ENCODE measurements at regions not wholly inside any gene's neighbourhood (a gene's known extent, or its start where the extent isn't known, plus 50 kb on each side); places are given as distances from the start of the nearest gene placed in this dataset.

GRCh38 chr2:200013906-200014305 is 58.5 kb downstream of the MAIP1 start:
- DNase-seq, result no peak

DNA sequence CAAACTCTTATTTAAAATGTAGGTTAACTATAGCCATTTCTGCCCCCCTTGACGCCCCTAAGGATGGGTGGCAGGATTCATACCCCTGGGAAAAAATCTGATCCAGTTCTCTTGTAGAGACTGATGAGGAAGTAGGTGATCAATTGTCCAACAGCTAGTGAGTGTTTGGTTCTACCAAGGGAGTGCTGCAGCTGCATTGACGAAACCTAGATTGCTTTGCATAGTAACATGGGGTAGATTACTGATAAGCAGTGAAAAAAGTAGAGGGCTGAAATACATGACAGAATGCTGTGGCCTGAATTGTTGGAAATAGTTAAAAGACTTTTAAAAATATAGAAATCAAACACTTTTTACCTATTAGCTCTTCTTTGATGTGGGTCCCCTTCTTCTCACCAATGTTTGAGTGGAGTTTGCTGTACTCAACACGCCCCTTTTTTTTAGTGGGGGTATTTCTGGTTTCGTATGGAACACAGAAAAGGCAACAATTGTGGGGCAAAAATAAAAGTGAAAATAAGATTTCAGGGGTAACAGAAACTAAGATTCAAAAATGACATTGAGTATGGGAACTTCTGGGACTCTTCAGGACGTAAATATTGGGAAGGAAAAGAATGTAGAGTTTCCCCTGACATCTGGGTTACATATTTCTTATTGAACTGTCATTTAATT is 66.2 kb downstream of the MAIP1 start:
- DNase-seq, result no peak

DNA sequence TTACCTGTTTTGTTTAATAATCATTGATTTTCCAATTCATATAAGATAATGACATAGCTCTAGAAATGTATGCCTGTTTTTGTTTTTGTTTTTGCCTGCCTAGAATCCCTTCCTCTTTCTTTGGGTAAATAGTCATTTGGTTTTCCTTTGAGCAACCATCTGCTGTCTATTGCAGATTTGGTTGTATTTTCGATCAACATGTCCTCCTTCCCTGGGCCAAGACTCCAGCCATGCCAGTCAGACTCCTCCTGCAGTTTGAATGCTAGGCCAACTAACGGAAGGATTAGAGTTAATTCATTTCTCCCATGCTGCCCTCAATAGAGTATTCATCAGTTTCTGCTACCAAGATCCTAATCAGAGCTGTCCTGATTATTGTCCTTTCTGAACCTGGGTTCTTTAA is 67.1 kb downstream of the MAIP1 start:
- DNase-seq, result no peak

DNA sequence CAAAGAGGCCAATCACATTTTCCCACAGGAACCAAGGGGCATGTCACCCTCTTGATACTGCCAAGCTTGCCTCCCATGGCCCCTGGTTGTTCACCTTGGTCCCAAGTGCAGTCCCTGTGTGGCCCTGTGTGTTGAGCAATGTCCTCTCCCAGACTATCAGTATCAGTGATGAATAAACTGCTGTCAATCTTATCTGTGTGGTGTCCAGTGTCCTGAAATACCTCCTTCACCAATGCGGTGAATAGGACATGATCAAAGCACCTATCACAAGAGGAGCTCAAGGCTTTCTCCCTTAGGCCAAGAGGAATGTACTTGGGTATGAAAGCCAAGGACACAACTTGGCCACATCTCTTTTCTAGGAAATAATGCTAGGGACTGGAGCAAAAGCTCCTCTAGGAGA is 68.2 kb downstream of the MAIP1 start:
- no peak for DNase-seq

DNA sequence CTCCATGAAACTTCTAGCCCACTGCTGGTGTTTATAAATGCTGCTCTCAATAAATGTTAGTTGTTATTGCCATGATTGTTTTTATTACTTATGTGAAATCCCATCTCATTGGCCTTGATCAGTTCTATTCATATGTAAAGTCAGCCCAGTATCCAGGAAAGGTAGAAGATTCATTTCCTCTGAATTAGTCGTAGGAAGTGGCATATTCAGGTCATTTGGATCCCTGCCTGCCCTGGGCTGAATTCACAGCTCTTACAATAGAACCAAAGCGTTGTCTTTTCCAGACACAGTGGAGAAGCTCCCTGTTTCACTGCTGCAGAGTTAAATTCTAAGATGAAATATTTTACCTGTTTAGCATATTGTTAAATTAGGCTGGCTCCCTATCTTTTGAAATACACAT is 70.3 kb downstream of the MAIP1 start:
- DNase-seq, result no peak

GRCh38 chr2:200026332-200027230 is 71.2 kb downstream of the MAIP1 start:
- no peak for DNase-seq

DNA sequence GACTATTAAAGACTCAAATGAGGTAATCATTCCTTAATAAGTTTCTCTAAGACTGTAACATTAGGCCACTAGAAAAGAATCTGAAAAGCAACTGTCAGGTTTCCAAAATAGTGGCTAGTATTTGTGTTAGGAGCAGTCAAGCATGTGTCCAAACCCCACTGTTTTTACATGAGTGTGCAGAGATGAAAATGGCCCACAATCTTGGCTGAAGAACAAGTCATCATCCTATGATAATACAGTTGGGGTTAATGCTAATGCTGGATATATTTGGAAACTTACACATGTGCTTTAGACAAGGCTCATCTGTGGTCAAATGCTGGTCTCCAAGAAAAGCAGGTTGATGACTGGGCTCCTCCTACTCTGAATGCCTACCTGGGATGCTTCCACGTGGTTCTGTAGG is 73.6 kb downstream of the MAIP1 start:
- DNase-seq, result no peak

DNA sequence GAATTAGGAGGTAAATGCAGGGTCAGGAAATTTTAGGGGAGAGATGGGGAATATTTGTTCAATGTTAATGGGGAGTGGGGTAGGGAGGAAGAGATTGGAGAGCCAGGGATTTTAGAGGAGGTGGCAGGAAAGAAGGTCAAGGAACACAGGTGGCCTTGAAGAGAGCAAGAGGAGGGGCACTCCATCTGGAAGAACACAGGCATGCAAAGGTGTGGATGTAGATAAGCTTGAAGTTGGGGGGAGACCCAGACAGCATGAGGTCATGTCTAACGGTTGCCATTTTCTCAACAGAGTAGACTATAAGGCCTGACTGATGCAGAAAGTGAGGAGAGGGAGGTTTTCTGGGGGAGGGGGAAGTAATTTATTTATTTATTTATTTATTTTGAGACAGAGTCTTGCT is 77.5 kb downstream of the MAIP1 start:
- no peak for DNase-seq

GRCh38 chr2:200033929-200034328 is 78.5 kb downstream of the MAIP1 start:
- no peak for DNase-seq

DNA sequence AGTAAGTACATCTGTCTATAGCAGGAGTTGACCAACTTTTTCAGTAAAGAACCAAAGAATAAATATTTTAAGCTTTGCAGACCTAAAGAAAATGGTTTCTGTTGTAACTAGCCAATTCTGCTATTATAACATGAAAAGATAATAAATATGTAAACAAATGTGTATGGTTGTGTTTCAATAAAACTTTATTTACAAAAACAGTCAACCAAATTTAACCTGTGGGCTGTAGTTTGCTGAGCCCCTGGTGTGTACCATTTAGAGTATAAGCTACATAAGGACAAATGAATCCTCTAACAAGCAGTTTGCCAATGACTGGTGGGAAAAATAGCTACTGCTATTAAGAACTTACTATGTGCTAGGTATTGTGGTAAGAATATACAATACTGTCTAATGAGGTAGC is 79.4 kb downstream of the MAIP1 start:
- no peak for DNase-seq

GRCh38 chr2:200039724-200040650 is 84.6 kb downstream of the MAIP1 start:
- DNase-seq, result no peak

- DNase-seq, result no peak
Observed at GRCh38 chr2:200040831-200041230, 85.4 kb downstream of the MAIP1 start.

DNA sequence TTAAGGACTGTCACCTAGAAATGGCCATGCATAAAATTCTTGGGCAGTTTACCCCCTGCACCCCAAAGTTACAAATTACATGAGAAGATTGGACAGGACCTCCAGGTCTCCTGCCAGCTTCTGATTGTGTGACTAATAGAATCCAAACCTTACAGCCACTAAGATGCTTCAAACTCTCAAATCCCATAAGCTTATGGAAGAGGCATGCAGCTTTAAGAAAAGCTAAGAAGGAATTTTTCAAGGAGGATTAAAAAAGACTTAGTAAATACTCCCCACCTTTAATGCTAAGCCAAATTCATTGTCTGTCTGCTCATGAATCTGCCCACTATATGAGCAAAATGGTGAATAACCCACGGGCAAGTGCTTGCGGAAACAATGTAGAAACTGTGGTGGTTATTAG is 86.3 kb downstream of the MAIP1 start:
- DNase-seq, result no peak

GRCh38 chr2:200042102-200042735 is 86.8 kb downstream of the MAIP1 start:
- DNase-seq, result no peak

- no peak for DNase-seq
Observed at GRCh38 chr2:200042944-200043343, 87.6 kb downstream of the MAIP1 start.

DNA sequence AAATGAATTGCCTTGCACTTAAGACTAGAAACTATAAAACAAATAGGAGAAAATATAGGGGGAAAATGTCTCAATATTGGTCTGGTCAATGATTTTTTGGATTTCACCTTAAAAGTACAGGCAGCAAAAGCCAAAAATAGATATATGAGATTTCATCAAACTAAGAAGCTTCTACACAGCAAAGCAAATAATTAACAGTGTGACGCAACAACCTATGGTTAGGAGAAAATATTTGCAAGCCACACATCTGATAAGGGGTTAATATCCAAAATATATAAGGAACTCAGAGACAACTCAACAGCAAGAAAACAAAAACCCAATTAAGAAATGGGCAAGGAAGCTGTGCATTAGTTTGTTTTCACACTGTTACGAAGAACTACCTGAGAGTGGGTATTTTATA is 89.1 kb downstream of the MAIP1 start:
- no peak for DNase-seq

GRCh38 chr2:200048421-200048820 is 93.0 kb downstream of the MAIP1 start:
- DNase-seq, result no peak

- no peak for DNase-seq
Observed at GRCh38 chr2:200049086-200049485, 93.7 kb downstream of the MAIP1 start.

DNA sequence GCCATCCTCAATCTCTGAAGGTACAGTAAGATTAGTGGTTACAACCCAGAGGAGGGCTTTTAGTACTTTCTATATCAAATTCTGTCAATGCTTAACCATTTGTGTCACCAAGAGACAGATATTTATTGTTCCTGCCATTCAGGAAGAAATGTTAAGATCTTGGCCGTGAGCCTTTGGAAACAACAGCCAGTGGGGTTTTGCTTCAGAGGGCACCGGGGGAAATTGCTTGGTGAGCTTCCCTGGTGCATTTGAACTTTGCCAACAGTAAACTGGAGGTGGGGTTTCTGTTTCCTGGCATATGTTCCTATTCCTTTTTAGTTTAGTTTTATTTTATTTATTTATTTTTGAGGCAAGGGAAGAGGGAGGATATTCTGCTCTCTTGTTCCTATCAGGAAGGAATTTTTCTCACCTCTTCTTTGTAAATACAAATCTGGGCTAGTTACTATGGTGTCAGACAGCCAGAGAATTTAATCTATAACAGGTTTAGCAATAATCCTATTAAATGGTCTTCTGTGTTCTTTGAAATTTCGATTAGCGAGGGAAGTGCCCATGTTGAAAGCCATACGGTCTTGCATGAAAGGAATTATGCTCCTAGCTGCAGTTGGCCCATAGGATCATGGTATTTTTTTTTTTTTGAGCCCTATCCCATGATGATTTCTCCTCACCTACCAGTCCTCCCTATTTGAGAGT is 95.7 kb downstream of the MAIP1 start:
- DNase-seq, result no peak

GRCh38 chr2:200051611-200051945 is 96.2 kb downstream of the MAIP1 start:
- no peak for DNase-seq

- DNase-seq, result no peak
Observed at GRCh38 chr2:200052627-200053026, 97.2 kb downstream of the MAIP1 start.

Data from anterior cingulate cortex (tissue), 58 donors.